Sigmoid colon (tissue), 4 donors: ENCODE measurements at regions not wholly inside any gene's neighbourhood (a gene's known extent, or its start where the extent isn't known, plus 50 kb on each side); places are given as distances from the start of the nearest gene placed in this dataset.

Source experiments
- EP300 ChIP-seq, 4 donors: sonication (generic); formaldehyde crosslinking; IDR thresholded peaks; one replicate each; pipeline ENCODE4 v1.6.1; 2017; ENCODE audit warnings: antibody characterized with exemption in 4 of 4
- POLR2A ChIP-seq, 2 donors: fragments of 450-650 bp; IDR thresholded peaks; one replicate each; pipeline ENCODE4 v1.6.1; 2016; ENCODE audit warnings: antibody characterized with exemption in 2 of 2, mild to moderate bottlenecking in 2 of 2, moderate library complexity in 2 of 2
- POLR2AphosphoS5 ChIP-seq, 4 donors: sonication (generic); formaldehyde crosslinking; IDR thresholded peaks; one replicate each; pipeline ENCODE4 v1.6.1; 2017; ENCODE audit warnings: antibody characterized with exemption in 4 of 4
- TF ChIP-seq, protein P1 (sequence below), 4 experiments: fragments of 450-650 bp in 3 of 4; fragments of 200-600 bp in 1 of 4; IDR thresholded peaks; one replicate each; pipeline ENCODE4 v1.5.1; 2016 to 2019; ENCODE audit warnings: antibody characterized with exemption in 4 of 4, mild to moderate bottlenecking in 3 of 4, moderate library complexity in 2 of 4

DNA sequence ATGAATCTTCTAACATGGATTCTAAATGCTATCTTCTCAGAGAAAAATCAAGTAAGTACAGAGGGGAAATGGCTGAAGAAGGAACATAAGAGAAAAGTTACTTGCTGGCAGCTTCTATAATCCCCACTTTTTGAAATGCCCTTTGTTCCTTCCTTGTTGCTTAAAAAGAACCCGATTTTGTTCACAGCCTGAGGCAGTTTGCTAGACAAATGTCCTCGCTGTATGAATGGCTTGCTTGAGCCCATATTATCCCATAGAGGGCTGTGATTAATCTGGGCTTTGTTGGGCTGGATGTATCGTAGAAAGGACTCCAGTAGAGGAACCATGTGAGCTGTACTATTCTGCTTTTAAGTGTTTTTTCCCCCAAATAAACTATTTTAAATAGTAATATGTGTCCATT lies 134.3 kb upstream of the FGF13 start:
- TF ChIP-seq, protein P1, sequence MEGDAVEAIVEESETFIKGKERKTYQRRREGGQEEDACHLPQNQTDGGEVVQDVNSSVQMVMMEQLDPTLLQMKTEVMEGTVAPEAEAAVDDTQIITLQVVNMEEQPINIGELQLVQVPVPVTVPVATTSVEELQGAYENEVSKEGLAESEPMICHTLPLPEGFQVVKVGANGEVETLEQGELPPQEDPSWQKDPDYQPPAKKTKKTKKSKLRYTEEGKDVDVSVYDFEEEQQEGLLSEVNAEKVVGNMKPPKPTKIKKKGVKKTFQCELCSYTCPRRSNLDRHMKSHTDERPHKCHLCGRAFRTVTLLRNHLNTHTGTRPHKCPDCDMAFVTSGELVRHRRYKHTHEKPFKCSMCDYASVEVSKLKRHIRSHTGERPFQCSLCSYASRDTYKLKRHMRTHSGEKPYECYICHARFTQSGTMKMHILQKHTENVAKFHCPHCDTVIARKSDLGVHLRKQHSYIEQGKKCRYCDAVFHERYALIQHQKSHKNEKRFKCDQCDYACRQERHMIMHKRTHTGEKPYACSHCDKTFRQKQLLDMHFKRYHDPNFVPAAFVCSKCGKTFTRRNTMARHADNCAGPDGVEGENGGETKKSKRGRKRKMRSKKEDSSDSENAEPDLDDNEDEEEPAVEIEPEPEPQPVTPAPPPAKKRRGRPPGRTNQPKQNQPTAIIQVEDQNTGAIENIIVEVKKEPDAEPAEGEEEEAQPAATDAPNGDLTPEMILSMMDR (IDR thresholded peaks at IDR 0.05), result no peak
- no peak for TF ChIP-seq POLR2A (IDR thresholded peaks at IDR 0.05)
- TF ChIP-seq EP300 (IDR thresholded peaks at IDR 0.05), result no peak
- TF ChIP-seq POLR2AphosphoS5 (IDR thresholded peaks at IDR 0.05), result no peak
